ENCODE measurements at regions not wholly inside any gene's neighbourhood (a gene's known extent, or its start where the extent isn't known, plus 50 kb on each side); places are given as distances from the start of the nearest gene placed in this dataset.

GRCh38 chr11:116644201-116644940, 128.4 kb downstream of the BUD13 start:
- Mint-ChIP-seq H3K36me3 (ENCODE audit: low read depth) (no peaks in the 10 kb centered on the region), H3K4me3 (no peak overlapping the region), H3K4me1 (no peaks in the 10 kb centered on the region), H3K27ac (no peak overlapping the region), H3K27me3 (peaks cover 28% of the 10 kb centered on the region)
- ATAC-seq (no peak), DNase-seq (no peak)
- H3K9me3 ChIP-seq (ENCODE audit: control insufficient read depth, low read length, poor library complexity, severe bottlenecking): no peaks in the 10 kb centered on the region

- H3K4me3 Mint-ChIP-seq: no peak overlapping the region
- H3K27ac Mint-ChIP-seq: no peak overlapping the region
- H3K27me3 Mint-ChIP-seq: peaks cover 20% of the 10 kb centered on the region
- DNase-seq: no peak
- H3K36me3 Mint-ChIP-seq (ENCODE audit: low read depth): no peaks in the 10 kb centered on the region
- no peak for ATAC-seq
- H3K4me1 Mint-ChIP-seq: no peaks in the 10 kb centered on the region
- H3K9me3 ChIP-seq (ENCODE audit: control insufficient read depth, low read length, poor library complexity, severe bottlenecking): no peaks in the 10 kb centered on the region
Measured at GRCh38 chr11:116643521-116643920, 129.3 kb downstream of the BUD13 start.

- DNase-seq (no peak), ATAC-seq (no peak)
- H3K27ac Mint-ChIP-seq: no peak overlapping the region
- no peak overlapping the region for H3K4me3 Mint-ChIP-seq
- no peaks in the 10 kb centered on the region for H3K36me3 Mint-ChIP-seq (ENCODE audit: low read depth)
- H3K4me1 Mint-ChIP-seq: no peaks in the 10 kb centered on the region
- H3K27me3 Mint-ChIP-seq: peaks cover 20% of the 10 kb centered on the region
- H3K9me3 ChIP-seq (ENCODE audit: control insufficient read depth, low read length, poor library complexity, severe bottlenecking): no peaks in the 10 kb centered on the region
Measured at GRCh38 chr11:116642902-116643301, 129.9 kb downstream of the BUD13 start.

DNA sequence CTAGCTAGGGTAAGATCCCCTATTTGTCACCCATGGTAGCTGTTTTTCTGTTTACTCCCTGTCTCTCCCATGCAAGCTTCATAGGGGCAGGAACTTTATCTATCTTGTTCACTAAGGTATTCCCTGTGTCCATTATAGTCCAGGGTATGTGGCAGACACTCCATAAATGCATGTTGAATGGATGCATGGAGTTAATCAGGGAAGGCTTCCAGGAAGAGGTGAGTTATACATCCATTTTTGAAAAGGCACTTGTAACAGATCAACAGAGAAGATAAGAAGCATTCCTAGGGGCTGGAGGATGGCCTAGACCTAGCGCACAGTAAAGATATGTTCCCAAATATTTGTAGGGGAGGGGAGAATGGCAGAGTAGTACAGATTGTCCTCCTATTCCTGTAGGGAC, 130.3 kb downstream of the BUD13 start:
- Mint-ChIP-seq H3K4me1 (no peaks in the 10 kb centered on the region), H3K27me3 (peaks cover 18% of the 10 kb centered on the region), H3K27ac (no peak overlapping the region), H3K36me3 (ENCODE audit: low read depth) (no peaks in the 10 kb centered on the region), H3K4me3 (no peak overlapping the region)
- DNase-seq: no peak
- no peak for ATAC-seq
- H3K9me3 ChIP-seq (ENCODE audit: control insufficient read depth, low read length, poor library complexity, severe bottlenecking): no peaks in the 10 kb centered on the region

DNA sequence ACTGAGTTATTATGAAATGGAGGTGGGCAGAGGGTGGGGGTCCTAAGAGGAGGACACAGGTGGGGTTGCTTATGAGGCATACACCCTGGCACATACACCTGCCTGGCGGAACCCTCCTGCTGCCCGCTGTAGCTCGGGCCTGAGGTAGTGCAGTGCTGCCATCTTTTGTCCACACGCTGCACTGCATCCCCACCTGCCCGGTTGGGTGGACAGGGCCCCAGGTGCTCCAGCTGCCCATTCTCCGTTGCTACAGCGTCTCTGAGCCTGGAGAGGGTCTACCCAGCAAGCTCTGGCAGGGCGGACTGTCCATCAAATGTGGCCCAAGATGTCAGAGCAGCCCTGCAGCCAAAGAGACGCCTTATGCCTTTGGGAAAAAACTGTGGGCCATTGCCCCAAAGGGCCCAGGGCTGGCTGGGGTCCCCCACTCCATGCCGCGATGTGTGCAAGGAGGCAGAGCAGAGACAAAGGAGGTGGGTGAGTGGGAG, 131.2 kb downstream of the BUD13 start:
- H3K9me3 ChIP-seq (ENCODE audit: control insufficient read depth, low read length, poor library complexity, severe bottlenecking): no peaks in the 10 kb centered on the region
- ATAC-seq (no peak), DNase-seq (no peak)
- peaks cover 2% of the 10 kb centered on the region for H3K4me1 Mint-ChIP-seq
- H3K4me3 Mint-ChIP-seq: no peak overlapping the region
- no peaks in the 10 kb centered on the region for H3K36me3 Mint-ChIP-seq (ENCODE audit: low read depth)
- H3K27me3 Mint-ChIP-seq: peaks cover 12% of the 10 kb centered on the region
- H3K27ac Mint-ChIP-seq: no peak overlapping the region

DNA sequence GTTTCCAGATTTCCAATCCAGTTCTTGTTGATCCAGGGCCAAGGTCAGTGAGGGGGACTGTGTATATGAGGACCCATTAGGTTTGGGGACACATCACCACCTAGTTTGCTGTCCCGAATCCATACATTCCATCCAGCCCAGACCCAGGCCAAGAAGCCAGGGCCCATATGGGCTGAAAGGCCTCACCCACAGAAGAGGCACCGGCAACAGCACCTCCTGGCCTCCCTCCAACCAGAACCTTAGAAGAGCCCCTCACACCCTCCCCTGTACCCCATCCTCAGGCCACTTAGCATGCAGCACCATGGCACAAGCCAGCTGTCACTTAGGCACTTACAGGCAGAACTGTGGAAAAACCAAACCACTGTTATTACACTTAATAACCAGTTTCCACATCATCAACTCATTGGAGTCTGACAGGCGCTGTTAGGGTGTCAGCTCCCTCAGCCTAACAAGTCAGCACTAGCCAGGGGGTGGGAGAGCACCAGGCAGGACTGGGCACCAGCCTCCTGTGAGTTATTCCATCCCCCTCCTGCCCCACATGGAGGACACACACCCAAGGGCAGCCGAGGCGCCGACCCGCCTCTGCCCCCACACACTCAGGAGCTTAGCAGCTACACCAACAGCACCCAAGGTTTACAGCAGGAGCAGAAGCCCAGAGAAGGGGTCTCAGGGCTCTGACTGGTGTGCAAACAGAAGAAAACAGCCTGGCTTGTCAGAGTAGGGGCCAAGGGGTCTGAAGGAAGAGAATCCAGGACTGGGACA, 132.0 kb downstream of the BUD13 start:
- Mint-ChIP-seq H3K27ac (no peak overlapping the region), H3K4me3 (no peak overlapping the region), H3K4me1 (peaks cover 2% of the 10 kb centered on the region), H3K36me3 (ENCODE audit: low read depth) (peaks cover 2% of the 10 kb centered on the region), H3K27me3 (peaks cover 12% of the 10 kb centered on the region)
- ATAC-seq (no peak), DNase-seq (no peak)
- H3K9me3 ChIP-seq (ENCODE audit: control insufficient read depth, low read length, poor library complexity, severe bottlenecking): no peaks in the 10 kb centered on the region

GRCh38 chr11:116638463-116638862, 134.3 kb downstream of the BUD13 start:
- peaks cover 5% of the 10 kb centered on the region for H3K27me3 Mint-ChIP-seq
- H3K9me3 ChIP-seq (ENCODE audit: control insufficient read depth, low read length, poor library complexity, severe bottlenecking): no peaks in the 10 kb centered on the region
- H3K4me1 Mint-ChIP-seq: peaks cover 2% of the 10 kb centered on the region
- DNase-seq (no peak), ATAC-seq (no peak)
- H3K36me3 Mint-ChIP-seq (ENCODE audit: low read depth): peaks cover 3% of the 10 kb centered on the region
- H3K27ac Mint-ChIP-seq: no peak overlapping the region
- H3K4me3 Mint-ChIP-seq: no peak overlapping the region

GRCh38 chr11:116637766-116638165, 135.0 kb downstream of the BUD13 start:
- H3K4me3 Mint-ChIP-seq: no peak overlapping the region
- H3K4me1 Mint-ChIP-seq: peaks cover 2% of the 10 kb centered on the region
- H3K9me3 ChIP-seq (ENCODE audit: control insufficient read depth, low read length, poor library complexity, severe bottlenecking): no peaks in the 10 kb centered on the region
- DNase-seq (no peak), ATAC-seq (no peak)
- peaks cover 5% of the 10 kb centered on the region for H3K27me3 Mint-ChIP-seq
- no peak overlapping the region for H3K27ac Mint-ChIP-seq
- H3K36me3 Mint-ChIP-seq (ENCODE audit: low read depth): peaks cover 3% of the 10 kb centered on the region

DNA sequence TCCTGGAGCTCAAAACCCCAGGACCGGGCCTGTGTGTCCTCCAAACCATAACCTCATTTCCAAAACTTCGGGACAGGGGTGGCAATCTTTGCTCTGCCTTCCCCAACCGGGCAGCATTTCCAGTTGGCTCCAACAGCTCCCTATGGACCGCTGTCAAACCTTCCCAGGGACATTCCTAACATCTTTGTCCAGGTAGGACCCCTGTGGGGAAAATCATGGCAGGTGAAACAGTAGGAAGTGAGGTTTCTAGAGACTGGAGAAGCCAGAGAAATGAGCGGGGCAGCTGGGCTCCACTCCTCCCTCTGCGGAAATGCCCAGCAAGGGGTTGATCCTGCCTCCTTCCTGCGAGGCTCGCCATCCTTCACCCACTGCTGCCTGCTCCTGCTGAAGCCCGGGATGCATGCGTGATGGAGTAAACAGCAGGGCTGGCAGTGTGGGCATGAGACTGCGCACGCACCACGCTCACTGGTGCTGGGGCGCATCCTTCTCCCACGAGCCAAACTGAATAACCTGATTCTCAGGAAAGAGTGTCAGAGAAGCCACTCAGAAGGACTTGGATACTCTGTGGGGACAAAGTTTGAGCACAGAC, 136.4 kb downstream of the BUD13 start:
- no peak for DNase-seq
- no peak overlapping the region for H3K4me3 Mint-ChIP-seq
- peaks cover 3% of the 10 kb centered on the region for H3K36me3 Mint-ChIP-seq (ENCODE audit: low read depth)

GRCh38 chr11:116631201-116631600, 141.6 kb downstream of the BUD13 start:
- peaks cover 7% of the 10 kb centered on the region for H3K27me3 Mint-ChIP-seq
- peaks cover 3% of the 10 kb centered on the region for H3K36me3 Mint-ChIP-seq (ENCODE audit: low read depth)
- DNase-seq (no peak), ATAC-seq (no peak)
- H3K27ac Mint-ChIP-seq: no peak overlapping the region
- H3K9me3 ChIP-seq (ENCODE audit: control insufficient read depth, low read length, poor library complexity, severe bottlenecking): no peaks in the 10 kb centered on the region
- no peaks in the 10 kb centered on the region for H3K4me1 Mint-ChIP-seq
- H3K4me3 Mint-ChIP-seq: no peak overlapping the region

More for the DNA sequence above, 136.4 kb downstream of the BUD13 start:
- peaks cover 3% of the 10 kb centered on the region for H3K27me3 Mint-ChIP-seq
- no peak for ATAC-seq
- H3K9me3 ChIP-seq (ENCODE audit: control insufficient read depth, low read length, poor library complexity, severe bottlenecking): no peaks in the 10 kb centered on the region
- no peak overlapping the region for H3K27ac Mint-ChIP-seq
- H3K4me1 Mint-ChIP-seq: peaks cover 2% of the 10 kb centered on the region

- no peaks in the 10 kb centered on the region for H3K4me1 Mint-ChIP-seq
- no peak for DNase-seq
- no peaks in the 10 kb centered on the region for H3K36me3 Mint-ChIP-seq (ENCODE audit: low read depth)
- H3K27ac Mint-ChIP-seq: no peak overlapping the region
- no peaks in the 10 kb centered on the region for H3K9me3 ChIP-seq (ENCODE audit: control insufficient read depth, low read length, poor library complexity, severe bottlenecking)
- ATAC-seq: no peak
- peaks cover 31% of the 10 kb centered on the region for H3K27me3 Mint-ChIP-seq
- H3K4me3 Mint-ChIP-seq: no peak overlapping the region
Measured at GRCh38 chr11:116618461-116618860, 154.3 kb downstream of the BUD13 start.

DNA sequence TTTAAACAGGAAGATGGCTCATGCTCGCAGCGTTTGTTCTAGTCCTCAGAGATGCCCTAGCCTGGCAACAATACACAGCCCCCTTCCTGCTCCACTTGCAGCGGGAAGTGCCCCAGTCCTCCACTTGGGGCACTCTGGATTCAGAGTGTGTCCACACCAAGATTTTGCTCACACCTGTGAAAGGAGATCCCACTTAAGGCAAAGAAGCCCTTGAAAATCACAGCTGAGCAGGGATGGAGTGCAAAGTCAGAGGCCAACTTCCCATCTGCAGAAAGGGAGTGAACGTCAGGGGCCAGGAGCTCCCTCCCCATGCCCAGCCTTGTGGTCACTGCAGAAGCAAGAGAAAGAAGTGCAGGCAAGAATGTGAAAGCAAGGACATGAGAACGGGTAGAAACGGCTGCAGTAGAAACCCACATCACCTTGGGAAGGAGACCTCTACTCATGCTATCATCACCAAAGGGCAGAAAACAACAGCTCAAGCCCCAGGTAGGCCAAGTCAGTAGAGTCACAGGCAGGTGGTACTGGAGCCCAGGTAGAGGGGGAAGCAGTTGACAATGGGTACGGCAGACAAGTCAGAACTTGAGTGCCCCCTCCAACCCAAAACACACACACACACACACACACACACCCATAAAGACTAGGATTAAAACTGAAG, 157.4 kb downstream of the BUD13 start:
- H3K27ac Mint-ChIP-seq: no peak overlapping the region
- DNase-seq: no peak
- no peak overlapping the region for H3K4me3 Mint-ChIP-seq
- ATAC-seq: no peak
- H3K4me1 Mint-ChIP-seq: no peaks in the 10 kb centered on the region
- H3K27me3 Mint-ChIP-seq: peaks cover 32% of the 10 kb centered on the region
- H3K36me3 Mint-ChIP-seq (ENCODE audit: low read depth): no peaks in the 10 kb centered on the region
- no peaks in the 10 kb centered on the region for H3K9me3 ChIP-seq (ENCODE audit: control insufficient read depth, low read length, poor library complexity, severe bottlenecking)

All from T-helper 17 cell (primary cell).